Uterus (tissue), 2 donors: ENCODE measurements at regions not wholly inside any gene's neighbourhood (a gene's known extent, or its start where the extent isn't known, plus 50 kb on each side); places are given as distances from the start of the nearest gene placed in this dataset.

ENCODE experiments used
- CTCF ChIP-seq, 4 experiments: fragments of 200-600 bp in 2 of 4; fragments of 450-650 bp in 2 of 4; sonication (generic) in 2 of 4; IDR thresholded peaks; one replicate each; pipeline ENCODE4 v1.5.1; 2016 to 2019; ENCODE audit warnings: antibody characterized with exemption in 4 of 4, mild to moderate bottlenecking in 2 of 4, moderate library complexity in 1 of 4
- POLR2A ChIP-seq, 2 donors: fragments of 450-650 bp; IDR thresholded peaks; one replicate each; pipeline ENCODE4 v1.6.1; 2016; ENCODE audit warnings: antibody characterized with exemption in 2 of 2, mild to moderate bottlenecking in 1 of 2, moderate library complexity in 1 of 2

GRCh38 chr2:168353251-168353650 lies 102.8 kb upstream of the CERS6 start:
- TF ChIP-seq POLR2A (IDR thresholded peaks at IDR 0.05): no peak
- TF ChIP-seq CTCF (IDR thresholded peaks at IDR 0.05): no peak
